DMS114 treated with DMSO at 0.1 percent for 48 hours (cell line): ENCODE measurements at regions not wholly inside any gene's neighbourhood (a gene's known extent, or its start where the extent isn't known, plus 50 kb on each side); places are given as distances from the start of the nearest gene placed in this dataset.

Experiments
- DNase-seq: peaks from one replicate; lab custom pipeline; 2025; ENCODE audit not compliant: unreplicated experiment; lab: John Stamatoyannopoulos, UW

- DNase-seq, result no peak
Measured at GRCh38 chr2:12964904-12965539, 248.3 kb downstream of the TRIB2 start.

- DNase-seq, result no peak
Measured at GRCh38 chr2:12965540-12966269, 249.0 kb downstream of the TRIB2 start.

GRCh38 chr2:12967804-12968203 lies 251.1 kb downstream of the TRIB2 start:
- DNase-seq, result no peak

GRCh38 chr2:12968399-12968798 lies 251.7 kb downstream of the TRIB2 start:
- DNase-seq, result no peak

- DNase-seq, result no peak
Measured at GRCh38 chr2:12970861-12971260, 254.1 kb downstream of the TRIB2 start.

- no peak for DNase-seq
Measured at GRCh38 chr2:12971581-12972365, 255.0 kb downstream of the TRIB2 start.

GRCh38 chr2:12978066-12978835 lies 261.5 kb downstream of the TRIB2 start:
- DNase-seq, result no peak

- DNase-seq, result no peak
Measured at GRCh38 chr2:12979066-12979465, 262.3 kb downstream of the TRIB2 start.

GRCh38 chr2:12980817-12981216 lies 264.1 kb downstream of the TRIB2 start:
- DNase-seq, result no peak

GRCh38 chr2:12982149-12982584 lies 265.4 kb downstream of the TRIB2 start:
- DNase-seq, result no peak

GRCh38 chr2:12987246-12987645 lies 270.5 kb downstream of the TRIB2 start:
- DNase-seq, result no peak

GRCh38 chr2:12988279-12988678 lies 271.5 kb downstream of the TRIB2 start:
- DNase-seq, result no peak

- no peak for DNase-seq
Measured at GRCh38 chr2:12990523-12990922, 273.8 kb downstream of the TRIB2 start.

- DNase-seq, result no peak
Measured at GRCh38 chr2:12998685-12999084, 281.9 kb downstream of the TRIB2 start.

GRCh38 chr2:13000664-13001363 lies 284.1 kb downstream of the TRIB2 start:
- no peak for DNase-seq

GRCh38 chr2:13001408-13001807 lies 284.7 kb downstream of the TRIB2 start:
- no peak for DNase-seq

GRCh38 chr2:13002536-13003331 lies 286.0 kb downstream of the TRIB2 start:
- no peak for DNase-seq

- no peak for DNase-seq
Measured at GRCh38 chr2:13003500-13003899, 286.8 kb downstream of the TRIB2 start.

GRCh38 chr2:13005048-13005447 lies 288.3 kb downstream of the TRIB2 start:
- no peak for DNase-seq
